SU-DHL-6 (cell line): ENCODE measurements at regions not wholly inside any gene's neighbourhood (a gene's known extent, or its start where the extent isn't known, plus 50 kb on each side); places are given as distances from the start of the nearest gene placed in this dataset.

Experiments used
- H2AFZ ChIP-seq: fragments of 200-600 bp; sonication (generic); 2 replicates; pipeline ENCODE4 v1.6.1; 2014; ENCODE audit warnings: low read depth, mild to moderate bottlenecking, moderate library complexity, mixed read lengths, antibody characterized with exemption, low read length; ENCODE audit not compliant: severe bottlenecking
- H3F3A ChIP-seq: fragments of 200-600 bp; shearing (Covaris generic); 2 replicates; pipeline ENCODE4 v1.6.0; 2016; ENCODE audit warnings: antibody characterized with exemption, mild to moderate bottlenecking; ENCODE audit not compliant: insufficient read depth
- H3K27ac ChIP-seq: fragments of 200-600 bp; sonication (generic); 2 replicates; pipeline ENCODE4 v1.5.1; 2016; ENCODE audit warnings: low read depth, mild to moderate bottlenecking, low read length, moderate library complexity, mixed read lengths
- H3K27me3 ChIP-seq: fragments of 200-600 bp; sonication (generic), shearing (Covaris generic); 2 replicates; pipeline ENCODE4 v1.6.0; 2014; ENCODE audit warnings: mild to moderate bottlenecking, low read length
- H3K36me3 ChIP-seq: fragments of 200-600 bp; sonication (generic); 2 replicates; pipeline ENCODE4 v1.6.1; 2014; ENCODE audit warnings: mild to moderate bottlenecking, low read length, mixed read lengths
- H3K4me2 ChIP-seq: fragments of 300-600, 200-600 bp; shearing (Covaris generic), sonication (generic); 2 replicates; pipeline ENCODE4 v1.6.0; 2014; ENCODE audit warnings: low read length, low read depth, mild to moderate bottlenecking; ENCODE audit not compliant: poor library complexity, severe bottlenecking
- H3K4me3 ChIP-seq: fragments of 200-600 bp; sonication (generic); 2 replicates; pipeline ENCODE4 v1.5.1; 2014; ENCODE audit warnings: antibody characterized with exemption, low read length, mild to moderate bottlenecking, mixed read lengths; ENCODE audit not compliant: insufficient read depth, poor library complexity, severe bottlenecking
- H3K79me2 ChIP-seq: fragments of 200-600 bp; sonication (generic); 2 replicates; pipeline ENCODE4 v1.6.1; 2014; ENCODE audit warnings: mild to moderate bottlenecking, low read length, moderate library complexity; ENCODE audit not compliant: insufficient read depth
- H3K9ac ChIP-seq: fragments of 200-600 bp; sonication (generic); 2 replicates; pipeline ENCODE4 v1.7.0; 2014; ENCODE audit warnings: mild to moderate bottlenecking, low read length
- H3K9me2 ChIP-seq: fragments of 200-600 bp; sonication (generic); replicated peaks from 2 replicates; pipeline ENCODE4 v1.6.1; 2014; ENCODE audit warnings: low read length; ENCODE audit not compliant: insufficient read depth
- H3K9me3 ChIP-seq: fragments of 200-600 bp; sonication (generic); 2 replicates; pipeline ENCODE4 v1.6.1; 2014; ENCODE audit warnings: low read length, mixed read lengths; ENCODE audit not compliant: insufficient read depth
- H4K20me1 ChIP-seq: fragments of 200-600 bp; sonication (generic); 2 replicates; pipeline ENCODE4 v1.6.1; 2014; ENCODE audit warnings: low read depth, mild to moderate bottlenecking, antibody characterized with exemption, low read length, moderate library complexity, mixed read lengths
- CTCF ChIP-seq: fragments of 200-600 bp; sonication (generic); IDR thresholded peaks from one replicate; pipeline ENCODE4 v1.5.1; 2017; ENCODE audit warnings: antibody characterized with exemption, mild to moderate bottlenecking, low read length, moderate library complexity; ENCODE audit not compliant: insufficient read depth, poor library complexity, severe bottlenecking
- EZH2phosphoT487 ChIP-seq: fragments of 200-600 bp; sonication (generic), shearing (Covaris generic); conservative IDR thresholded peaks from 2 replicates; pipeline ENCODE4 v1.6.1; 2018; ENCODE audit warnings: mild to moderate bottlenecking, antibody characterized with exemption, low read length, moderate library complexity, mixed read lengths

GRCh38 chr13:61135583-61135982, 280.1 kb downstream of the PCDH20 start:
- Histone ChIP-seq H3F3A (no peaks in the 10 kb centered on the region), H3K36me3 (no peaks in the 10 kb centered on the region), H4K20me1 (no peaks in the 10 kb centered on the region), H3K9me3 (no peaks in the 10 kb centered on the region), H2AFZ (no peak overlapping the region), H3K4me3 (no peak overlapping the region), H3K9ac (no peak overlapping the region), H3K27me3 (no peaks in the 10 kb centered on the region), H3K9me2 (no peaks in the 10 kb centered on the region), H3K27ac (no peak overlapping the region), H3K4me2 (no peak overlapping the region), H3K79me2 (no peaks in the 10 kb centered on the region)
- TF ChIP-seq CTCF (no peak), EZH2phosphoT487 (no peak)

- H3K36me3 ChIP-seq: no peaks in the 10 kb centered on the region
- H3K27ac ChIP-seq: no peak overlapping the region
- H3K4me2 ChIP-seq: no peak overlapping the region
- H3F3A ChIP-seq: no peaks in the 10 kb centered on the region
- H2AFZ ChIP-seq: no peak overlapping the region
- H4K20me1 ChIP-seq: no peaks in the 10 kb centered on the region
- H3K9me3 ChIP-seq: no peaks in the 10 kb centered on the region
- no peaks in the 10 kb centered on the region for H3K9me2 ChIP-seq
- TF ChIP-seq EZH2phosphoT487 (no peak), CTCF (no peak)
- H3K9ac ChIP-seq: no peak overlapping the region
- no peaks in the 10 kb centered on the region for H3K79me2 ChIP-seq
- H3K4me3 ChIP-seq: no peak overlapping the region
- no peaks in the 10 kb centered on the region for H3K27me3 ChIP-seq
Observed at GRCh38 chr13:61128850-61129645, 286.6 kb downstream of the PCDH20 start.

- Histone ChIP-seq H3K27ac (no peak overlapping the region), H3K9ac (no peak overlapping the region), H3K79me2 (no peaks in the 10 kb centered on the region), H4K20me1 (no peaks in the 10 kb centered on the region), H3K9me2 (no peaks in the 10 kb centered on the region), H3K9me3 (0 out of 2 replicates have a peak, but pooled peaks cover 5% of the 10 kb centered on the region), H3F3A (no peaks in the 10 kb centered on the region), H3K27me3 (no peaks in the 10 kb centered on the region), H2AFZ (no peak overlapping the region), H3K4me2 (no peak overlapping the region), H3K4me3 (no peak overlapping the region), H3K36me3 (no peaks in the 10 kb centered on the region)
- TF ChIP-seq CTCF (no peak), EZH2phosphoT487 (no peak)
Observed at GRCh38 chr13:61123538-61124289, 291.9 kb downstream of the PCDH20 start.
